GM21825 (cell line): ENCODE measurements at regions not wholly inside any gene's neighbourhood (a gene's known extent, or its start where the extent isn't known, plus 50 kb on each side); places are given as distances from the start of the nearest gene placed in this dataset.
"Not testable (repeated sequence)": the region's sequence is repeated elsewhere in the genome, so short reads cannot be mapped to it uniquely, and the experiment has no call there.

Source experiments
- ATAC-seq: cut with Tn5 transposase; IDR thresholded peaks from one replicate; pipeline ENCODE4 v1.9.1; 2021; ENCODE audit warnings: mild to moderate bottlenecking, moderate library complexity; ENCODE audit not compliant: unreplicated experiment

- not testable (repeated sequence) for ATAC-seq
Measured at GRCh38 chr1:144140243-144140642, 168.5 kb upstream of the FAM72C start.

GRCh38 chr1:144105006-144105405, 133.2 kb upstream of the FAM72C start:
- not testable (repeated sequence) for ATAC-seq

DNA sequence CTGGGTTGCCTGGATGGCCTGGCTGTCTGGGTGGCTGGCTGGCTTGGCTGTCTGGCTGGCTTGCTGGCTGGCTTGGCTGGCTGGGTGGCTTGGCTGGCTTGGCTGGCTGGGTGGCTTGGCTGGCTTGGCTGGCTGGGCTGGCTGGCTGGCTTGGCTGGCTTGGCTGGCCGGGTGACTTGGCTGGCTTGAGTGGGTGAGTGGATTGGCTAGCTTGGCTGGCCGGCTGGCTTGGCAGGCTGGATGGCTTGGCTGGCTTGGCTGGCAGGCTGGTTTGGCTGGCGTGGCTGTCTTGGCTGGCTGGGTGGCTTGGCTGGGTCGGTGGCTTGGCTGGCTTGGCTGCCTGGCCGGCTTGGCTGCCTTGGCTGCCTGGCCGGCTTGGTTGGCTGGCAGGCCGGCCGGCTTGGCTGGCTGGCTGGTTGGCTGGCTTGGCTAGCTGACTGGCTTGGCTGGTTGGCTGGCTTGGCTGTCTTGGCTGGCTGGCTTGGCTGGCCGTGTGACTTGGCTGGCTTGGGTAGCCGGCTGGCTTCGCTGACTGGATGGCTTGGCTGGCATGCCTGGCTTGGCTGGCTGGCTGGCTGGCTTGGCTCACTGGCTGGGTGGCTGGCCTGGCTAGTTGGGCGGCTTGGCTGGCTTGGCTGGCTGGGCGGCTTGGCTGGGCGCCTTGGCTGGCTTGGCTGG, 132.4 kb upstream of the FAM72C start:
- ATAC-seq: not testable (repeated sequence)

- not testable (repeated sequence) for ATAC-seq
Measured at GRCh38 chr1:144103156-144103880, 131.5 kb upstream of the FAM72C start.

GRCh38 chr1:144102046-144102745, 130.4 kb upstream of the FAM72C start:
- ATAC-seq: not testable (repeated sequence)

DNA sequence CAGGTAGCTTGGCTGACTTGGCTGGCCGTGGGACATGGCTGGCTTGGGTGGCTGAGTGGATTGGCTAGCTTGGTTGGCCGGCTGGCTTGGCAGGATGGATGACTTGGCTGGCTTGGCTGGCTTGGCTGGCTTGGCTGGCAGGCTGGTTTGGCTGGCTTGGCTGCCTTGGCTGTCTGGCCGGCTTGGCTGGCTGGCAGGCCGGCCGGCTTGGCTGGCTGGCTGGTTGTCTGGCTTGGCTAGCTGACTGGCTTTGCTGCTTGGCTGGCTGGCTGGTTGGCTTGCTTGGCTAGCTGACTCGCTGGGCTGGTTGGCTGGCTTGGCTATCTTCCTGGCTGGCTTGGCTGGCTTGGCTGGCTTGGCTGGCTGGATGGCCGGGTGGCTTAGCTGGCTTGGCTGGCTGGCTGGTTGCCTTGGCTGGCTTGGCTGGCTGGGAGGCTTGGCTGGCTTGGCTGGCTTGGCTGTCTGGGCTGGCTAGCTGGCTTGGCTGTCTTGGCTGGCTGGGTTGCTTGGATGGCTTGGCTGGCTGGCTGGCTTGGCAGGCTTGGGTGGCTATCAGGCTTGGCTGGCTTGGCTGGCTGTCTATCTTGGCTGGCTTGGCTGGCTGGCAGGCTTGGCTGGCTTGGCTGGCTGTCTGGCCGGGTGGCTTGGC, 129.7 kb upstream of the FAM72C start:
- ATAC-seq: no peak

DNA sequence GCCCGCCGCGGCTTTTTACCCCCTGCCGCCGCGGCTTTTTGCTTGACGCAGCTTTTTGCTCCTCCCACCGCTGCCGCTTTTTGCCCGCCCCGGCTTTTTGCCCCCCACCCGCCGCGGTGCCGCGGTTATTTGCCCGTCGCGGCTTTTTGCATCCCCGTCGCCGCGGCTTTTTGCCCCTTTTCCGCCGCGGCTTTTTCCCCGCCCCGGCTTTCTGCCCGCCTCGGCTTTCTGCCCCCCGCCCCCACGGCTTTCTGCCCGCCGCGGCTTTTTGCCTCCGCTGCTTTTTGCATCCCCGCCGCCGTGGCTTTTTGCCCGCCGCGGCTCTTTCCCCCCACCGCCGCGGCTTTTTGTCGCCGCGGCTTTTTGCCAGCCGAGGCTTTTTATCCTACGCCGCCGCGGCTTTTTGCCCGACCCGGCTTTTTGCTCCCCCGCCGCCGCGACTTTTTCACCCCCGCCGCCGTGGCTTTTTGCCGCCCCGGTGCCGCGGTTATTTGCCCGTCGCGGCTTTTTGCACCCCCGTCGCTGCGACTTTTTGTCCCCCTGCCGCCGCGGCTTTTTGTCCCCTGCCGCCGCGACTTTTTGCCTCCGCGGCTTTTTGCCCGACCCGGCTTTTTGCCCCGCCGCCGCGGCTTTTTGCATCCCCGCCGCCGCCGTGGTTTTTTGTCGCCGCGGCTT, 105.5 kb upstream of the FAM72C start:
- ATAC-seq: not testable (repeated sequence)

GRCh38 chr1:144076646-144077045, 104.9 kb upstream of the FAM72C start:
- not testable (repeated sequence) for ATAC-seq

GRCh38 chr1:144070394-144071053, 98.7 kb upstream of the FAM72C start:
- ATAC-seq: not testable (repeated sequence)

DNA sequence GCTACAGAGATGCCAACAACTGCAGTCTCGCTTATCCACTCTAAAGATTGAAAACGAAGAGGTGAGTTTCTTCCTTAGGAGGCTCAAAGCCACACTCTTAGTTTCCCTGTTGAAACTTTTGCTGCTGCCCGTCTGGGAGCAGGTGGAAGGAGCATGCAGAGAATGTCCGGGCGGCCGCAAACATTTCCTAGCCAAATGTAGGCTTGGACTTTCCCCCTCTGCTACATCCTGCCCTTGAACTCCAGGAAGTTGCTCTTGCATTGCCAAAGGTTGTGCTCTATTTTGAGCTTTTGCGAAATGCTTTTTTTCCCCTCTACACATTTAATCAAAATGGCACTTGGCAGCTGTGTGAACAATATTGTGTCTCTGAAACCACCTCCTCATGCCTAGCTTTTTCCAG, 95.3 kb upstream of the FAM72C start:
- ATAC-seq: not testable (repeated sequence)

- ATAC-seq: not testable (repeated sequence)
Measured at GRCh38 chr1:144066071-144066813, 94.5 kb upstream of the FAM72C start.

DNA sequence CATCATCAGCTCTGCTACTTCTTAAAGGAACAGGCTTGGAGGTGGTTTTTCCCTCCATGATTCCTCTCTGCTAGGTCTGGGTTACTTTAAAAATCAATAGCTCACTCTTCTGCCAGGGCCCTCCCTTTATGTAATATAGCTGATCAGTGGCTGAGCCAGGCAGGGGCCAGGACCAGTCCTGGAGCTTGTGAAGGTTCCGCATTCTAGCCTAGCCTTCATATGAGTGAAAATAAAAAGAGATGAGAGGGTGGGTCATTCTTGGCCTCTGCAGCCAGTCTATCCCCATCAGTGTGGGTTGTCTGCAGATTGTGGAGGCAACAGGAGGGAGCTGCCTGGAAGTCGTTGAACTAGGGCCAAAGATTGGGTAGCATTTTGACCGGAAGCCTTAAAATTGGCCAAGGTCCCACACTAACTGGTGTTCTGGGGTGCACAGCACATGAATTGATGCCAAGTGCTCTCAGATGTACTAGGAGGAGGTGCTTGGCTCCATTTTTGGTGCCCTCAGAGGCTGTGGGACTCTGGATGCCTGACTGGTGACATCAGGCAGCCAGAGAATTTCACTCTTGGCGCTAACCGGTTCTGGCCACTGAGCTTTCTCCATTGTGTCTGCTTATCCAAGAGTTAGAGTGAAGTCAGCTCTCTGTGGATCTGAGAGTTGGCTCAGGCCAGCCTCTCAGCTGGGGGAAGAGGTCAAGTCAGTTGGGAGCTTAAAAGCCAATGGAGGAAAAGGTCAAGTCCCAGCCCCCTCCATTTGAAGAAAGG, 93.7 kb upstream of the FAM72C start:
- not testable (repeated sequence) for ATAC-seq

GRCh38 chr1:144049365-144049764, 77.6 kb upstream of the FAM72C start:
- not testable (repeated sequence) for ATAC-seq

GRCh38 chr1:144046645-144047044, 74.9 kb upstream of the FAM72C start:
- ATAC-seq: not testable (repeated sequence)

- ATAC-seq: not testable (repeated sequence)
Measured at GRCh38 chr1:144045751-144046546, 74.2 kb upstream of the FAM72C start.

- not testable (repeated sequence) for ATAC-seq
Measured at GRCh38 chr1:144042251-144042650, 70.5 kb upstream of the FAM72C start.

GRCh38 chr1:144040293-144040692, 68.5 kb upstream of the FAM72C start:
- ATAC-seq: not testable (repeated sequence)

DNA sequence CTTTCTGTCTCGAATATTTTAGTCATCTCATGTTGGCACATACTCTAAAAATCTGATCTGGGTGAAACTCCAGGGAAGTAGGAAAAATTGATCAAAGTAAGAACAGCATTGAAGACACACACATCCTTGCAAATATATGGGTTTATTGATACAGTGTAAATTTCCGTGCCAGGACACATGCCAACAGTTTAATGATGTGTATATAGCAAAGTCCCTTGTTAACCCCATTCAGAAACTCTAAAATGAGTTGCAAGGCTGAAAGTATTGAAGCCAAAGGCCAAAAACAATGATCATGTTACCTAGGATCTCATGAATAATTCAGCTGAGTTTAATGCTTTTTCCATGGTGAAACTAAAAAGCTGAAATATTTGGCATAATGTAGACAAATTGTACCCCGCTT, 62.3 kb upstream of the FAM72C start:
- not testable (repeated sequence) for ATAC-seq
